Keratinocyte (primary cell): ENCODE measurements at regions not wholly inside any gene's neighbourhood (a gene's known extent, or its start where the extent isn't known, plus 50 kb on each side); places are given as distances from the start of the nearest gene placed in this dataset.

Experiments used
- EZH2 ChIP-seq: IDR thresholded peaks from one replicate; pipeline ENCODE4 v1.6.1; 2012; ENCODE audit warnings: inconsistent platforms, mild to moderate bottlenecking, low read length, moderate library complexity
- TF ChIP-seq, protein P1 (sequence below), 3 experiments: IDR thresholded peaks in 1 of 3; conservative IDR thresholded peaks in 1 of 3; optimal IDR thresholded peaks in 1 of 3; 2 replicates in 2 of 3; 3 replicates in 1 of 3; pipeline versions ENCODE3 to v1.5.1; 2011; ENCODE audit warnings: low read length in 3 of 3, mild to moderate bottlenecking in 3 of 3, moderate library complexity in 2 of 3, control low read depth in 1 of 3, inconsistent platforms in 1 of 3; ENCODE audit not compliant: insufficient read depth in 2 of 3; ENCODE audit errors: extremely low read depth in 1 of 3

DNA sequence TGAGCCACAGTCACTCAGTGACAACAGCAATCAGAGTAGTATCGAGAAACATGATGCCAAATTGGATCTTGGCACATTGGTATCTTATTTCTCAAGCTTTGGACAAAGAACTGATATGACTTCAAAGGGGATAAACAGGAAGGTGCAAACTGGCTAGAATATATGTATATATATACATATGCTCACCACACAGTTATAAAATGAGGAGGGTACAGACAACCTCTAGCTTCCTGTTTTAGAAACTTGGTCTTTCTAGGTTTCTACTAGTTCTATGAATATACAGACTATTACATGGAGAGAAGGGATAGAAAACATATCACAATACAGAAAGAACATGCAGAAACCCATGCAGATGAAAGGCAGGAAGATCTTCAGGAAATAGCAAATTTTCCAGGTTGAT, 292.1 kb upstream of the SNX7 start:
- TF ChIP-seq, protein P1, sequence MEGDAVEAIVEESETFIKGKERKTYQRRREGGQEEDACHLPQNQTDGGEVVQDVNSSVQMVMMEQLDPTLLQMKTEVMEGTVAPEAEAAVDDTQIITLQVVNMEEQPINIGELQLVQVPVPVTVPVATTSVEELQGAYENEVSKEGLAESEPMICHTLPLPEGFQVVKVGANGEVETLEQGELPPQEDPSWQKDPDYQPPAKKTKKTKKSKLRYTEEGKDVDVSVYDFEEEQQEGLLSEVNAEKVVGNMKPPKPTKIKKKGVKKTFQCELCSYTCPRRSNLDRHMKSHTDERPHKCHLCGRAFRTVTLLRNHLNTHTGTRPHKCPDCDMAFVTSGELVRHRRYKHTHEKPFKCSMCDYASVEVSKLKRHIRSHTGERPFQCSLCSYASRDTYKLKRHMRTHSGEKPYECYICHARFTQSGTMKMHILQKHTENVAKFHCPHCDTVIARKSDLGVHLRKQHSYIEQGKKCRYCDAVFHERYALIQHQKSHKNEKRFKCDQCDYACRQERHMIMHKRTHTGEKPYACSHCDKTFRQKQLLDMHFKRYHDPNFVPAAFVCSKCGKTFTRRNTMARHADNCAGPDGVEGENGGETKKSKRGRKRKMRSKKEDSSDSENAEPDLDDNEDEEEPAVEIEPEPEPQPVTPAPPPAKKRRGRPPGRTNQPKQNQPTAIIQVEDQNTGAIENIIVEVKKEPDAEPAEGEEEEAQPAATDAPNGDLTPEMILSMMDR (optimal IDR thresholded peaks at IDR 0.05 in 1 of 3, IDR thresholded peaks at IDR 0.05 in 1 of 3, conservative IDR thresholded peaks at IDR 0.05 in 1 of 3; ENCODE audit: extremely low read depth in 1 of 3, insufficient read depth in 2 of 3, low read length in 3 of 3): no peak
- no peak for TF ChIP-seq EZH2
